AG04449 (cell line): ENCODE measurements at regions not wholly inside any gene's neighbourhood (a gene's known extent, or its start where the extent isn't known, plus 50 kb on each side); places are given as distances from the start of the nearest gene placed in this dataset.

Experiments
- CTCF ChIA-PET: fragments of 350-600 bp; formaldehyde crosslinking; extraction: SDS; loops from one replicate; lab custom pipeline; 2021; ENCODE audit warnings: antibody characterized with exemption; lab: Yijun Ruan, JAX
- POLR2A ChIA-PET: fragments of 400-600, 350-600 bp; formaldehyde crosslinking; extraction: SDS; loops from one replicate; lab custom pipeline; 2020; ENCODE audit warnings: antibody characterized with exemption, inconsistent platforms; lab: Yijun Ruan, JAX
- DNase-seq: peaks from one replicate; pipeline ENCODE4 v3.0.0-alpha.2; 2010; ENCODE audit warnings: low read depth, low spot score
- H3K4me3 ChIP-seq: 2 replicates; pipeline ENCODE4 v1.5.1; 2011; ENCODE audit warnings: low read depth, mild to moderate bottlenecking, control low read depth, low read length
- TF ChIP-seq, protein P1 (sequence below): IDR thresholded peaks from one replicate; pipeline ENCODE4 v1.5.1; 2011; ENCODE audit warnings: mild to moderate bottlenecking, moderate library complexity, low read length, control low read depth, inconsistent platforms; ENCODE audit not compliant: insufficient read depth; ENCODE audit errors: missing control alignments

DNA sequence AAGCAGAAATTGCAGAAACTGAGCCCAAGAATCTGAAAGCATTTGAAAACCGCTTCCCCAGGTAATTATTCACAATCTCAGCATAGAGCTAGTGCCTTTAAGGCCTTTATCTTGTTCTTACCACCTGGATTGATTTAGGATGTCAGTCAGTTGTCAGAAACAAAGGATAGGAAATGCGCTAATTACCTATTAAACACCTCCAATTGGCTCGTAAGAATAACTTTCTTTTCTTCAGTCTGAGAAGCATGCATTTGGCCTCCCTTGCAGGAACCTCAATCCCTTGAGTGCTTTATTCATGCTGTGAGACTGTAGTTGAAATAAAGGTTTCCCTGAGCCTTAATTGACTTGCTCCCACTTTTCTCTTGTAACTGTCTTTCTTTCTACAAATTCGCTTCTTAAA, 400.3 kb upstream of the LRATD1 start:
- DNase-seq, result no peak
- POLR2A ChIA-PET, result no interaction called here
- TF ChIP-seq, protein P1, sequence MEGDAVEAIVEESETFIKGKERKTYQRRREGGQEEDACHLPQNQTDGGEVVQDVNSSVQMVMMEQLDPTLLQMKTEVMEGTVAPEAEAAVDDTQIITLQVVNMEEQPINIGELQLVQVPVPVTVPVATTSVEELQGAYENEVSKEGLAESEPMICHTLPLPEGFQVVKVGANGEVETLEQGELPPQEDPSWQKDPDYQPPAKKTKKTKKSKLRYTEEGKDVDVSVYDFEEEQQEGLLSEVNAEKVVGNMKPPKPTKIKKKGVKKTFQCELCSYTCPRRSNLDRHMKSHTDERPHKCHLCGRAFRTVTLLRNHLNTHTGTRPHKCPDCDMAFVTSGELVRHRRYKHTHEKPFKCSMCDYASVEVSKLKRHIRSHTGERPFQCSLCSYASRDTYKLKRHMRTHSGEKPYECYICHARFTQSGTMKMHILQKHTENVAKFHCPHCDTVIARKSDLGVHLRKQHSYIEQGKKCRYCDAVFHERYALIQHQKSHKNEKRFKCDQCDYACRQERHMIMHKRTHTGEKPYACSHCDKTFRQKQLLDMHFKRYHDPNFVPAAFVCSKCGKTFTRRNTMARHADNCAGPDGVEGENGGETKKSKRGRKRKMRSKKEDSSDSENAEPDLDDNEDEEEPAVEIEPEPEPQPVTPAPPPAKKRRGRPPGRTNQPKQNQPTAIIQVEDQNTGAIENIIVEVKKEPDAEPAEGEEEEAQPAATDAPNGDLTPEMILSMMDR, result no peak
- no peak overlapping the region for H3K4me3 ChIP-seq
- CTCF ChIA-PET, result no interaction called here

DNA sequence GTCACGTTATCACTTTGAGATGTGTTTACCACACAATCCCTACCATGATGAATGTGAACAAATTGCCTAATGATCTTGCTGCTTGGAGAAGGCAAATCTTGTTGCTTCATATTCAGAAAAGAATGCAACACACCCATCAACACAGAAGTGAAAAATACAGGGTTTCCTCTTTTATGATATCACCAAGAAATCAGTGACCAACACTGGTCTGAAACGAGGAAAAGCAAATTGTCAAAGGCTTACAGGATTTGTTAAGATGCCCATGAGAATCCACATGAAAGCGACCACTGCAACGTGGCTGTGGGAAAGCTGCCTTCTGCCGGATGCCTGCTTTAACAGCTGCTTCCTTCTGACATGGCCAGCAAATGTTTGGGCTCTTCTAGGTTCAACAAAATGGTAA, 397.6 kb upstream of the LRATD1 start:
- CTCF ChIA-PET, result no interaction called here

DNA sequence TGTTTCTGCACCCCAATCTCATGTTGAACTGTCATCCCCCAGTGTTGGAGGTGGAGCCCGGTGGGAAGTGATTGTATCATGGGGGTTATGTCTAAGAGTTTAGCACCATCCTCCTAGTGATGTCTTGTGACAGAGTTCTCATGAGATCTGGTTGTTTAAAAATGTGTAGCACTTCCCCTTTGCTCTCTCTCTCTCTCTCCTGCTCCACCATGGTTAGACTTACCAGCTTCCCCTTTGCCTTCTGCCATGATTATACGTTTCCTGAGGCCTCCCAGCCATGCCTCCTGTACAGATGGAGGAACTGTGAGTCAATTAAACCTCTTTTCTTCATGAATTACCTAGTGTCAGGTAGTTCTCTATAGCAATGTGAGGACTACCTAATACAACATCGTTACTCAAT, 396.9 kb upstream of the LRATD1 start:
- POLR2A ChIA-PET, result no interaction called here
- TF ChIP-seq, protein P1, result no peak
- H3K4me3 ChIP-seq, result no peak overlapping the region
- no peak for DNase-seq
- CTCF ChIA-PET, result no interaction called here

More for the DNA sequence above, 397.6 kb upstream of the LRATD1 start:
- POLR2A ChIA-PET, result no interaction called here
- H3K4me3 ChIP-seq, result no peak overlapping the region
- DNase-seq, result no peak
- TF ChIP-seq, protein P1, result no peak

DNA sequence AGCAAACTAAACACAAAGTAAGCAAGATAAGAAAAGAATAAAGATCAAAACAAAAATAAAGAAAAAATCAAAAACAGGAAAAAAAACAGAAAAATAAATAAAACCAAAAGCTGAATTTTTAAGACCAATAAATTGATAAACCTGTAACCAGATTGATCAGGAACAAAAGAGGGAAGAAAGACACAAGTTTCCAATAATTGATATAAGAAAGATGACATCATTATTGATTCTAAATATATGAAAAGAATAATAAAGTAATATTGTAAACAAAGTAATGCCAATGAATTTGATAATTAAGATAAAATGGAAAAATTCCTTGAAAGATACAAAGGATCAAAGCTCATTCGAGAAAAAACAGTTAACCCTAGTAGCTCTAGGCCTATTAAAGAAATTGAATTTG, 394.6 kb upstream of the LRATD1 start:
- CTCF ChIA-PET, result no interaction called here
- no peak for DNase-seq
- POLR2A ChIA-PET, result no interaction called here
- H3K4me3 ChIP-seq, result no peak overlapping the region
- TF ChIP-seq, protein P1, result no peak

DNA sequence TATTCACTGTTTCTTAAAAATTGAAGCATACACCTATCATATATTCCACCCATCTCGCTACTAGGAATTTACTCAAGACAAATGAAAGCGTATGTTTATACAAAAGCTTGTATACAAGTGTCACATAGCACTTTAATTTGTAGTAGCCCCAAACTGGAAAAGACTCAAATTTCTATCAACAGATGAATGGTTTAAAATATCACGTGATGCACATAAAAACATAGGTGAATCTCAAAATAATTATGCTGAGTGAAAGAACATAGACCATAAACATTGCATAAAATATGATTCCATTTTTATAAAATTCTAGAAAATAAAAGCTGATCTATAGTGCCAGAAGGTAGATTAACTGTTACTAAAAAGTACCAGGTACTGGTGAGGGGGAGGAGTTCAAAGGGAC, 392.9 kb upstream of the LRATD1 start:
- no peak overlapping the region for H3K4me3 ChIP-seq
- no peak for DNase-seq
- TF ChIP-seq, protein P1, result no peak
- ChIA-PET POLR2A (no interaction called here), CTCF (no interaction called here)

DNA sequence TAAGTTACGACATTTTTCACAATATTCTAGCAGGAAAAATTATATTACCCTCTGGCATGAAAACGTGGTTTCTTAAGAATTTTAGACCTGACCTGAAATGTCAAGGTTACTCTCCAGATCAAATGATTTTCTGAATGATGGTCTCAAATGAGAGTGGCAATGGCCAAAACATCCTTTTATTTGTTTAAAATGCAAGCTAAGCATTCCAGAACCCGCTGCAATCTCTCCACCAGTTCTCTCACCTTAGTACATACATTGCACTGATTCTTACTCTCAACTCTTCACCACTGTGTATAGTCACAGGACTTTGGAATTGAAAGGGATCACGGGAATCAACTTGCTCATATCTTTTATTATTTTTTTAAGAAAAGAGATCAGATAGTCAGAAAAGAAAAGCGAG, 391.6 kb upstream of the LRATD1 start:
- POLR2A ChIA-PET, result no interaction called here
- TF ChIP-seq, protein P1, result no peak
- CTCF ChIA-PET, result no interaction called here
- H3K4me3 ChIP-seq, result no peak overlapping the region
- no peak for DNase-seq
